Upper lobe of right lung (tissue), 1 donor: ENCODE measurements at regions not wholly inside any gene's neighbourhood (a gene's known extent, or its start where the extent isn't known, plus 50 kb on each side); places are given as distances from the start of the nearest gene placed in this dataset.

Source experiments
- ATAC-seq: fragments of 200-7000 bp; cut with Tn5 transposase; one replicate; pipeline ENCODE4 v1.9.1; 2020; ENCODE audit warnings: mild to moderate bottlenecking, moderate library complexity
- DNase-seq: peaks from one replicate; pipeline ENCODE4 v3.0.0-alpha.2; 2020
- H3K27ac ChIP-seq: fragments of 200-600 bp; one replicate; pipeline ENCODE4 v1.8.0; 2022
- H3K27me3 ChIP-seq: fragments of 200-600 bp; one replicate; pipeline ENCODE4 v1.8.0; 2022; ENCODE audit warnings: mild to moderate bottlenecking
- H3K36me3 ChIP-seq: fragments of 200-600 bp; one replicate; pipeline ENCODE4 v1.8.0; 2022
- H3K4me1 ChIP-seq: fragments of 200-600 bp; one replicate; pipeline ENCODE4 v1.8.0; 2022
- H3K4me3 ChIP-seq: fragments of 200-600 bp; one replicate; pipeline ENCODE4 v1.8.0; 2022; ENCODE audit warnings: mild to moderate bottlenecking
- H3K9me3 ChIP-seq: fragments of 200-600 bp; one replicate; pipeline ENCODE4 v1.8.0; 2022
- CTCF ChIP-seq: fragments of 200-600 bp; IDR thresholded peaks from one replicate; pipeline ENCODE4 v1.8.0; 2022; ENCODE audit warnings: antibody characterized with exemption
- intact Hi-C: fragments of 100-400 bp; cut with DNase I; formaldehyde crosslinking; loops from one replicate; pipeline ENCODE4 v1.11.0; 2022
- donor health status: DM: no; HTN: yes; CAD: no; lungs with severe emphysema.

- intact Hi-C loops: no loop called here
- DNase-seq: no peak
- H3K9me3 ChIP-seq: no peaks in the 10 kb centered on the region
- no peaks in the 10 kb centered on the region for H3K27me3 ChIP-seq
- no peaks in the 10 kb centered on the region for H3K36me3 ChIP-seq
- no peak for ATAC-seq
- TF ChIP-seq CTCF: no peak
- H3K4me3 ChIP-seq: no peak overlapping the region
- H3K27ac ChIP-seq: no peak overlapping the region
- H3K4me1 ChIP-seq: no peaks in the 10 kb centered on the region
These were observed 91.9 kb upstream of the PLXNA2 start for GRCh38 chr1:208336137-208336518.

GRCh38 chr1:208339911-208340310 lies 95.7 kb upstream of the PLXNA2 start:
- no peak for TF ChIP-seq CTCF
- Histone ChIP-seq H3K4me3 (no peak overlapping the region), H3K4me1 (no peaks in the 10 kb centered on the region), H3K36me3 (no peaks in the 10 kb centered on the region), H3K9me3 (no peaks in the 10 kb centered on the region), H3K27me3 (peaks cover 7% of the 10 kb centered on the region), H3K27ac (no peak overlapping the region)
- ATAC-seq (no peak), DNase-seq (no peak)
- intact Hi-C loops: no loop called here

- peaks cover 7% of the 10 kb centered on the region for H3K27me3 ChIP-seq
- ATAC-seq (no peak), DNase-seq (no peak)
- intact Hi-C loops: no loop called here
- H3K4me1 ChIP-seq: no peaks in the 10 kb centered on the region
- H3K4me3 ChIP-seq: no peak overlapping the region
- no peaks in the 10 kb centered on the region for H3K36me3 ChIP-seq
- no peaks in the 10 kb centered on the region for H3K9me3 ChIP-seq
- H3K27ac ChIP-seq: no peak overlapping the region
- no peak for TF ChIP-seq CTCF
These were observed 99.0 kb upstream of the PLXNA2 start for GRCh38 chr1:208343226-208343625.

DNA sequence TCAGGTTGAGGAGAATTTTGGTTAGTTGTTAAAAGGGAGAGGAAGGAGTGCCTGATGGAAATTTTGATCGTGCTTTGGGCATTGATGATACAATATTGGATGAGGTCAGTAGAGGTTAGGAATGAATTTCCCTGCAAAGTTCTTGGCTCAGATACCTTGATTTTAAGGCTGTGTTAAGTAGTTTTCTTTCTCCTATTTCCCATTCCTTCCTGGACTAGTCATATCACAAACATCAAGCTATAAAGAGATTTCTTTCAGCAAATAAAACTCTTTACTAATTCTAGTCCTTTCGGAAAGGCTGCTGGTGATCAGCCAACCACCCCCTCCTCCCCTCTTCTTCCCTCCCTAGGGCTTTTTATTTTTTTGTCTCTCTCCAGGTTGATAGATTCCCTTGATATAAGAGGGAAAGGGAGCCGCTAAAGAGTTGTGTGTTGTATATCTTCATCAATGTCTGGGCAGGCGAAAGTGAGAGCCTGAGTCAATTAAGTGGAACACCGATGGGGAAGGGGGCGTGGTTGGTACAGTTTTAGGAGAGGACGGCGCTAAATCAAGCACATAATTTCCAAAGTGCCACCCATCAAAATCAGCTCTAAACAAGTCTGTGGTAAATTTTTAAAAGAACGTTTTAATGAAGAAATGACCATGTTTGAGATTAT lies 100.1 kb upstream of the PLXNA2 start:
- H3K4me1 ChIP-seq: no peaks in the 10 kb centered on the region
- no peaks in the 10 kb centered on the region for H3K36me3 ChIP-seq
- DNase-seq: no peak
- TF ChIP-seq CTCF: no peak
- H3K4me3 ChIP-seq: no peak overlapping the region
- intact Hi-C loops: no loop called here
- no peaks in the 10 kb centered on the region for H3K9me3 ChIP-seq
- no peak for ATAC-seq
- H3K27ac ChIP-seq: no peak overlapping the region
- peaks cover 7% of the 10 kb centered on the region for H3K27me3 ChIP-seq

GRCh38 chr1:208347191-208347590 lies 103.0 kb upstream of the PLXNA2 start:
- Histone ChIP-seq H3K4me1 (no peaks in the 10 kb centered on the region), H3K9me3 (no peaks in the 10 kb centered on the region), H3K27me3 (peaks cover 7% of the 10 kb centered on the region), H3K36me3 (no peaks in the 10 kb centered on the region), H3K4me3 (no peak overlapping the region), H3K27ac (no peak overlapping the region)
- no peak for TF ChIP-seq CTCF
- no peak for ATAC-seq
- intact Hi-C loops: no loop called here
- DNase-seq: no peak

DNA sequence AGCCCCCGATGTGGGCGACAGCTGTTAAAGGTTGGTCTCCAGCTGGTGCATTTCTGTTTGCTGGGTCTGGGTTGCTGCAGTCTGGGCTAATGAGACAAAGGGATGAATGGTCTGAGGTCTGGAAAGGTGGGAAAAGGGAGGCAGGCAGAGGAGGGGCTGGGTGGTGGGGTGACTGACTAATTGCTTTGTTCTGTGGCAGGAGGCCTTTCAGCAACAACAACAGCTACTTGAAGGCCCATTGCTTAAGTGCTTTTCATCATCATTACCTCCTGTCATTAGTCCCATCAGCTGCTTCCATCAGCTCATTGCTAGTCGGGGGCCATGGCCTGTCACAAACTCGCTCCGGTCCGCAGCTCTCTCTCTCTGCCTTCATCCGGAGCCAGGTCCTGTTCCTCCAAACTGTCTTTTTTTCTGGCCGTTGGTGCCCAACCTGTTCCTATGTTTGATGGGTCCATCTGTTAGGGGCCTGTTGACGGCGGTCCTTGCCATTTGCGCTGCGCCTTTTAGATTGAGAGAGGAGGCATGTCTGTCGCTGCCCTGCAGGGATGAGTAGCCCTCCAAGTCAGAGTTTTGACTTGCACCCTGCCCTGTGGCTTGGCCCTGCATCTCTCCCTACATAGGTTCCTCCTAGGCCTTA lies 105.6 kb upstream of the PLXNA2 start:
- DNase-seq: no peak
- Histone ChIP-seq H3K36me3 (no peaks in the 10 kb centered on the region), H3K4me1 (no peaks in the 10 kb centered on the region), H3K9me3 (no peaks in the 10 kb centered on the region), H3K4me3 (no peak overlapping the region), H3K27me3 (no peaks in the 10 kb centered on the region), H3K27ac (no peak overlapping the region)
- no peak for ATAC-seq
- no peak for TF ChIP-seq CTCF
- intact Hi-C loops: no loop called here
